A673 (cell line): ENCODE measurements at regions not wholly inside any gene's neighbourhood (a gene's known extent, or its start where the extent isn't known, plus 50 kb on each side); places are given as distances from the start of the nearest gene placed in this dataset.

Experiments
- CTCF ChIP-seq: fragments of 300-800, 200-600 bp; sonication (generic); conservative IDR thresholded peaks from 2 replicates; pipeline ENCODE4 v1.5.1; 2017; ENCODE audit warnings: low read depth, mild to moderate bottlenecking, antibody characterized with exemption, low read length, moderate library complexity, mixed read lengths
- EZH2 ChIP-seq: fragments of 200-600 bp; sonication (generic); IDR thresholded peaks from 2 replicates; pipeline ENCODE4 v1.6.1; 2017; ENCODE audit warnings: borderline replicate concordance, low read depth, mild to moderate bottlenecking, mixed read lengths, antibody characterized with exemption, low read length; ENCODE audit not compliant: poor library complexity, severe bottlenecking

GRCh38 chr10:109668154-109668665 lies 255.1 kb downstream of the XPNPEP1 start:
- no peak for TF ChIP-seq CTCF
- TF ChIP-seq EZH2: no peak
